HuH-7 (cell line): ENCODE measurements at regions not wholly inside any gene's neighbourhood (a gene's known extent, or its start where the extent isn't known, plus 50 kb on each side); places are given as distances from the start of the nearest gene placed in this dataset.
"Not testable (repeated sequence)": the region's sequence is repeated elsewhere in the genome, so short reads cannot be mapped to it uniquely, and the experiment has no call there.

Experiments used
- DNase-seq: peaks from one replicate; pipeline ENCODE4 v3.0.0; 2011; ENCODE audit warnings: low spot score

GRCh38 chr5:103909391-103909790, 346.8 kb upstream of the NUDT12 start:
- no peak for DNase-seq

- peak; percentile 6 for DNase-seq
Measured at GRCh38 chr5:103908336-103909080, 345.9 kb upstream of the NUDT12 start.

GRCh38 chr5:103907001-103907400, 344.4 kb upstream of the NUDT12 start:
- no peak for DNase-seq

- no peak for DNase-seq
Measured at GRCh38 chr5:103904651-103905050, 342.1 kb upstream of the NUDT12 start.

- DNase-seq = no peak
Measured at GRCh38 chr5:103902893-103903292, 340.3 kb upstream of the NUDT12 start.

GRCh38 chr5:103901885-103902284, 339.3 kb upstream of the NUDT12 start:
- DNase-seq = no peak

GRCh38 chr5:103896593-103896992, 334.0 kb upstream of the NUDT12 start:
- DNase-seq = no peak

- DNase-seq = no peak
Measured at GRCh38 chr5:103895738-103896137, 333.1 kb upstream of the NUDT12 start.

GRCh38 chr5:103894882-103895281, 332.3 kb upstream of the NUDT12 start:
- DNase-seq = no peak

GRCh38 chr5:103891151-103891550, 328.6 kb upstream of the NUDT12 start:
- no peak for DNase-seq

- DNase-seq = no peak
Measured at GRCh38 chr5:103890313-103890712, 327.7 kb upstream of the NUDT12 start.

- DNase-seq = no peak
Measured at GRCh38 chr5:103889500-103890209, 327.1 kb upstream of the NUDT12 start.

GRCh38 chr5:103886826-103887225, 324.2 kb upstream of the NUDT12 start:
- no peak for DNase-seq

- no peak for DNase-seq
Measured at GRCh38 chr5:103883143-103883542, 320.6 kb upstream of the NUDT12 start.

- no peak for DNase-seq
Measured at GRCh38 chr5:103881560-103881959, 319.0 kb upstream of the NUDT12 start.

GRCh38 chr5:103867857-103868598, 305.4 kb upstream of the NUDT12 start:
- no peak for DNase-seq

GRCh38 chr5:103866169-103866568, 303.6 kb upstream of the NUDT12 start:
- DNase-seq = no peak

- DNase-seq = no peak
Measured at GRCh38 chr5:103862398-103862797, 299.8 kb upstream of the NUDT12 start.

GRCh38 chr5:103860327-103860726, 297.7 kb upstream of the NUDT12 start:
- no peak for DNase-seq

- DNase-seq = not testable (repeated sequence)
Measured at GRCh38 chr5:103858367-103858766, 295.8 kb upstream of the NUDT12 start.

- no peak for DNase-seq
Measured at GRCh38 chr5:103851091-103851490, 288.5 kb upstream of the NUDT12 start.

GRCh38 chr5:103849934-103850333, 287.3 kb upstream of the NUDT12 start:
- no peak for DNase-seq

GRCh38 chr5:103847060-103847459, 284.5 kb upstream of the NUDT12 start:
- DNase-seq = no peak
